ENCODE measurements at regions not wholly inside any gene's neighbourhood (a gene's known extent, or its start where the extent isn't known, plus 50 kb on each side); places are given as distances from the start of the nearest gene placed in this dataset.
"Not testable (repeated sequence)": the region's sequence is repeated elsewhere in the genome, so short reads cannot be mapped to it uniquely, and the experiment has no call there.

DNA sequence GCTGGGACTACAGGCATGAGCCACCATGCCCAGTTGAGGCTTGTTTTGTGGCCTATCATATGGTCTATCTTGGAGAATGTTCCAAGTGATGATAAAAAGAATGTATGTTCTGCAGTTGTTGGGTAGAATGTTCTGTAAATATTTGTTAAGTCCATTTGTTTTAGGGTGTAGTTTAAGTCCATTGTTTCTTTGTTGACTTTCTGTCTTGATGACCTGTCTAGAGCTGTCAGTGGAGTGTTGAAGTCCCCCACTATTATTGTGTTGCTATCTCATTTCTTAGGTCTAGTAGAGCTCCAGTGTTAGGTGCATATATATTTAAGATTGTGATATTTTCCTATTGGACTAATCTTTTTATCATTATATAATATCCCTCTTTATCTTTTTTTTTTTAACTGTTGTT is 284.3 kb upstream of the EXOC2 start:
- not testable (repeated sequence) for DNase-seq

DNA sequence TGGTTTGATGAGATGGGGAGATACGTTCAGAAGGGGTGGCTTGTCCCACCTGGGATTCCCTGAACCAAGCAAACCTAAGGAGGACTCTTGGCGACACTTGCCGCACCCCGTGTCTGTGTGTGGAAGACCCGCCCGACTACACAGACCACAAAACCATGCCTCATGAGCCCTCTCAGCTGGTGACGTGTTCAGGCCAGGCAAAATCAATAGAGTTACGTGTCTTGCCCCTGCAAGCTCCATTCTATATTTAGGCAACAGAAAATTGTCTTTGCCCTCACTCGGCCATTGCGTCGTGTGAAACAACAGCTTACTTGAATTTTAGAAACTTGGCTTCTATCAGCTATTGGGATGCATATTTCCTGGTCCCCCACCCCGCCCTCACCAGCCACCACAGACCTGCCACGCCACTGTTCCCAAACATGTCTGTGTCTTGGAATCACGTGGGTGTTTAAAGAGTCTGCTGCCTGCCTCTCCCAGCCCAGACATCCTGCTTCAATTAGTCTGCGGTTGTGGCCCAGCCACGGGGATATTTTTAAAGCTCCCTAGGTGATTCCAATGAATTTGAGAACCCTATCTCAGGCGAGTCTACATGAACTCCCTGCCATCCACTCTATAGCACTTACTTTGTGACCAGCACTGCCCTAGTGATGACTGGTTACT is 279.2 kb upstream of the EXOC2 start:
- DNase-seq: no peak

DNA sequence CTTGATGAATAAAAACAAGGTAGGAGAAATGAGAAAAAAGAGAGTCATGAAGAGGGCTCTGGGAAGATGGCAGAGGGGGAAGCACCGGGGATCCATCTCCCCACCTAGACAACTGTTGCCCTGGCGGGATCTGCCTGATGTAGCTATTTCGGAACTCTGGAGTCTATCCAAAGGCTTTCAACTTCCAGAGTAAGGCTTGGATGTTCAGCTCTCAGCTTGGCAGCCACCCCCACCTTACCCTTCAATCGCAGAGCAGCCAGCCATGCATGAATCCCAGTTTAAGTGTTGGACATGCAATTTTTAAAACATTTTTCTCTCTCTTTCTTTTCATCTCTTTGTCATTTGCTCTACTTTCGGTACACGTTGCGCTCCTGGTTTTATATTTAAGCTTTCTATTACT is 275.9 kb upstream of the EXOC2 start:
- DNase-seq: no peak

DNA sequence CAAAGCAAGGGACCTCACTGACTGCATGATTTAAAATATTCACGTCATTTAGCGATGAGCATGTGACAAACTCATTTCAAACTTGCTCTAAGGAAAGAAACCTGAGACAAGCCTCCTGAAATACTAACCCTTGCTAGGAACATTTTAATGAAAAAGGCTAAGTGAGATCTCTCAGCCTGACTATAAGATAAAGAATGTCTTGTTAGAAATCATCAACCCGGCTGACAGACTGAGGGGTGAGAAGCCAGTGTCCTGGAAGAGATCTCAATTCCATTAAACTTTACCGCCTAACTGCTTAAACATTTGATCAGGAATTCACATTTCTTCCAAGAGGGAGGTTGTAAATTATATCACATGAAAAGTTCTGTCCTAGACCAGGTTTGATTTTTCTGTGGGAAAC is 274.8 kb upstream of the EXOC2 start:
- DNase-seq: no peak

DNA sequence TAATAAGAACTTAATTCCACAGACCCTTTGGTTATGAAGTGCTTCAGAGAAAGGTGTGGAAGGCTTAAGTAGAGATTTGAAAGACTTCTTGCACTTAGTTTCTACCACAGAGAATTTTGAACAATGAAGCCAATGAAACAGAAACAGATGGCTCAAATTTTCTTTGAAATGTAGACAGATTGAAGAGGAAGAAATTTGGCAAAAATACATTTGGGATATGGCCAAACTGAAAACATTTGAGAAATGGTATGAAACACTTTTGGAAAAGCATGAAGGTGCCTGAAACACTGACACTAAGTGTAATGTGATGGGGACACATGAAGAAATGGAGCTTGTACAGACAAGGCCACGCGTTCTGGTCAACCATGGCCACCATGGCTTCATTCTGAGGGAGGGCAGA is 272.4 kb upstream of the EXOC2 start:
- DNase-seq: no peak

DNA sequence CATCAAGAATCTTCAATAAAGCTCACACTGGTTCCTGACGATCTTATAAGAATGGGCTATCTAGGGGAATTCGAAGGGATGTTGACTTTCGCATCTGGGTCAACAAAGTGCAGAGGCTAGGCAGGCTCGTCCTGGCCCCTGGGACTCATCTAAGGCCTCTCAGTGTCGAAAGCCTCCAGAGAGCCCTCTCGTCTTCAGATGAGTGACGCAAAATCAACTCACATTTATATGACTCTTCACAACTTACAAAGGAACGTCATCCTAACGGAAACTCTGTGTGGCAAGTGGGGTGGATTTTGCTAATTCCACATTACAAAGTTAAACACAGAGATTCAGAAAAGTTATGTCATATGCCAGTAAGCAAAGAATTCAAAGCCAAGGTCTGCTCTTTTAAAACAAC is 270.5 kb upstream of the EXOC2 start:
- no peak for DNase-seq

DNA sequence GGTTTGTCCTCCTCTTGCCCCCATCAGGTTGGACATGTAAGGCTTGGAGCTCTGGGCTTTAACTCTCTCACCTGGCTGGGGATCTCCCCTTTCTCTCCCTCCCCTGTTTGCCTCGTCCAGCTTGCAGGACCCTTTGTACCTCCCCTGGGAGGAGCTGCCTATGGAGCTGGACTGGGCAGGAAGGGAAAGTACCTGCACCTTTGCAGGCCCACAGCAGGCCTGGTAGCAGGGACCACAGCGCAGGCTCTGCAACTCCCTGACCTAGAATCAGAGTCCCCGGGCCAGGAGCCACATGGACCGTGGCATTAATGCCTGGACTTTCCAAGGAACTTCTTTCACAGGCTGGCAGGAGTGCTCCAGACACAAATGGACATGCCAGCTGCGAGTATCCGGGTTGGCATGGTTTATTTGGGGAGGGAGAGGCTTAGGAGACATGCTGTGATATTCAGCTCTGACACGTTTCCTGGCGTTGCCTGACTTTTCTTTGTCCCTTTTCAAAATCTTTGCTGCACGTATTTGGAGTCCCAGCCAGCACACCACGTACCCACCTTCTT is 268.5 kb upstream of the EXOC2 start:
- DNase-seq: no peak

DNA sequence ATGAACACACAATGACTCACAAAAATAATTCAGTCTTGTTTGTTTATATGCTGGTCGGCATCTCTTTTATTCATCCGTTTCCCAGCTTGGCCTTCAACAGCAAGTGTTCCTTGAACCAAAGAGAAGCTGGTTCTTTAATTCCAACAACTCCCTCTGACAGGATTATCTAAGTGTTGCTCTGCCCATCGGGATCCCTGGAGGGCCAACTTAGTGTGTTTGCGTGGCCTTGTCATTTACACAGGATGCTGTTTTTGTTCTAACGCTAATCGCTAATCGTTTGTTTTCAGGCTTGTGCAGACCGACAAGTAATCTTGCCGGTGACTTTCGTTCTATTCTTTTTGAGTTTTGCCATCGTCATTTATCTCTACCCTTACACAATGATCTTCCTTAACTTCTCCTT is 267.4 kb upstream of the EXOC2 start:
- no peak for DNase-seq

DNA sequence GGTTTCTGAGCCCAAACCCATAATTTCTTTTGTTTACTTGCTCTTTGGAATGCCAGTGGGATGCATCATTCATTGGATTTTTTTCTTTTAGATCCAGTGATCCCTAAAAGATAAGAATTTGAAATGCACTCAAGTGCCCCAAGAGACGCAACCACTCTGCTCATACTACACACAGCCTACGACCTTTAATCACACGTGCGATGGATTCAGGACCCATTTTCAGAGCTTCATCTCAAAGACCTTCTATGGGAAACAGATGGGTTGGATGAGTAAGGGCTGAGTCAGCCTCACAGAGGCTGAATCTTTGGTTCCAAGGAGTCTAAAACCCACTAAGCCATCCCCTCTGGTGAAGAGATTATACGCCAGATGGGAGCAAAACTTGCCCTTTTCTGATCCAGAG is 265.5 kb upstream of the EXOC2 start:
- peak; percentile 89 for DNase-seq

DNA sequence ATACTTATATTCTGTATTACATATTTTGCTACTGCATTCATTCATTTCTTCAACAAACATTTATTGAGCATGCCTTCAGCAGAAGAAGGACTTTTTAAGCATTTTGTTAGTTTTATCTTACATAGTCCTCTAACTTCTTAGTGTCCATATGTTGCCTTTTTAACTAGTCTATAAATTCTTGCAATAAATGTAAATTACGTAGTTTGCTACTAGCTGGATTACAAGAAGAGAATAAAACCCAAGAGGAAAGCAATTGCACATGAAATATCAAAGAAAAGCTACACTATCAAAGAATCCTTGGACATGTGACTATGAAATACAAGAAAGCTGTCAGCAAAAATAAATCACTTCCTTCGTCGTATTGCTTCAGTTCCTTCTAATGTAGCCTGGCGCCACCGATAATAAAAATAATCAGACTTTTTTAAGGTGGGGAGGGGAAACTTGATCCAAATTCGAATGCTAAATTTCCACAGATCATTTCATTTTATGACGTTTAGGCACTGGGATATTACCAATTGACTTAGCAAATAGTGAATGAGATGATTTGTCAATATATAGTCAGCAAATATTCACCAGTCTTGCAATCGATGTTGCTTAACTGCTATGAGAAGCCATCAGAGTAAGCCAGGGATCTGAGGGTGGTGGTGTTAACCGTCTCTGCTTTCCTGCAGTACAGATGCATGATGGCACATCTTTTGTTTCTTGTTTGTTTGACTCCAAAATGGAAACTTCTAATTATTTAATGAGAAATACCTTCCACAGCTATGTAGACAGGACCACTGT is 258.7 kb upstream of the EXOC2 start:
- no peak for DNase-seq

DNA sequence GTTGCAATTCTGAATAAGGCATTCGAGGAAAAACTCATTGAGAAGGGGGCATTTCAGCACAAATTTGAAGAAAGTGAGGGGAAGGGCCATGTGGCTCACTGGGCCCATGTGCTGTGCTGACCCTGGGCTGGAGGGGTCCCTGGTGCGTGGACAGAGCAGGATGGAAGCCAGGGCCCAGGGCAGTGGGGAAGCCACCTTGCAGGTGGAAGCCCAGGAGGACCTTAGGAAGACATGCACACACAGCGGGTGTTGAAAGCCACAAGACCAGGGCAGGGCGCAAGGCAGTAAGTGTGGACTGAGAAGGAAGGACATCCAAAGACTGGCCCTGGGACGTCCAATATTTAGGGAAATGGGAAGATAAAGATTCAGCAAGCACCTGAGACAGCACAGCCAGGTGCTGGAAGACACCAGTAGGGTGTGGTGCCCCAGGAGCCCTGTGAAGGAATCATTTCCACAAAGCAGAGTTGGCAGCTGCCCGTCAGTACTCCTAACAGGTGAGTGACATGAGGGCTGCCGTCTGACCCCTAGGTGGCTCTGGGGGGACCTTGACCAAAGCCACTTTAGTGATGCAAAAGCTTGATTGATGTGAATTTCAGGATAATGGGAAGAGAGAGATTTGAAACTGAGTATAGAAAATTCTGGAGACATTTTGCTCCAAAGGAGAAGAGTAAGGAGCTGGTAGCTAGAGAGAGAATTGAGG is 254.4 kb upstream of the EXOC2 start:
- DNase-seq: no peak

DNA sequence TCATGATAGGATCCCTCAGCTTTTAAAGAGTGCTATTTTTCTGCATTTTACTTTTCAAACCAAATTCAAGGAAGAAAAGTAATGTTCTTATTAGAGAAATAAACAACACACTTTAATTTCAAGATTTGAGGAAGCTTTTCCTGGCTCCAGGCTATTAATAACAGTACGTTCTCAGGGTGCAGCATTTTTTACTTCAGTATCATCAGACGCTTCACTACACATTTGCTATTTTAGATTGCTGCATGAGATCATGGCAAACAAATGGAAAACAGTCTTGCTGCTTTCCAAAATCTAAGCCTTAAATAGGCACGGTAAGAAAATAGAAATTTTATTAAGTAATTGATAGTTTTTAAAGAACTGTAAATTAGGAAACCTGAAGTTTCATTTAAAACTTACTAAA is 253.6 kb upstream of the EXOC2 start:
- no peak for DNase-seq

DNA sequence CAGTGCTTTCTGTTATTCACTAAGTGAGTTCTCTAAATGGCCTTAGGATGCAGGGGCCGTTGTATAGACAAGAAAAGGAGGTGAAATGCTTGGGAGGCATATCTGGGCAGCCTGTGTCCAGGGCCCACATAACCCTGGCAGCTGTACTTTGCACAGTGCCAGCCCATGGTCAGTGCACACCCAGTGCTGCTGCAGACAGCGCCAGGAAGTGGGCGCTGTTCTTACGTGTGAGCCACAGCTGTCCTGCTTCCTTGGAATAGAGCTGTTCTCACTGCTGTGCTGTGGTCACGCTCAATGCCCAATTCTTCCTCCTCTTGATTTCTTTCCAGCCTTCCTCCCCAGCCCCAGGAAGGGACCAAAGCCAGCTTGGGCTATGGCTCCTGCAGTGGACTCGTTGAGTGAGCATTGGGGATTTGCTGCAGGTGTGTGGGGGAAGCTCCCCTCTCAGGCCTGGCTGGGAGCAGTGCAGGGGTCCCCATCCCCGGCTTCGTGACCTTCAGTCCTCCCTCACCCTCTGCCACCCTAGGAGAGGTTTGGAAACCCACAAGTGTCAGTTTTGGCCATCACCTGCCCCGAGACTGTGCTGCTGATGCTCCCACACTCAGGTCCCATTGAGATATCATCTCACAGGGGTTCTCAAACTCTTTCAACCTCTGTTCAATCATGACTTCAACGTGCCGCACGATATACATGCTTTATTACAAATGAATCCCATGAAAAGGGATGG is 246.8 kb upstream of the EXOC2 start:
- DNase-seq: no peak

DNA sequence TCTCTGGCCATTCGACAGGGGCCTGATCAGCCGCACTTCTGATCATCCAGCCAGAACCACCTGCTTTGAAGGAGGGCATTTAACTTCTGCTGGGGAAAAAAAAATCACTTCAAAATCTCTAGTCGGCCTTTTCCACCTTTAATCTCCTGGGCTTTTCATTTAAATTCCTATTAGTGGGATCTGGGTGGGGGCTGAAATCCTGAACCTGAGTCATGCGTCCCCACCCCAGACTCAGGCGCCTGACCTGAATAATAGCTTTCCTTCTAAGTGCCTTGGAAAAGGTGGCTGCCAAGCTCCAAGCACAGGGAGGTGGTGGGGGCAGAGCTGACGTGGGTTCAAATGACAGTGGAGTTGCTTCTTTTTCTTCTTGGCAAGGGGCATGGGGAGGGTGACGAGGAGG is 246.0 kb upstream of the EXOC2 start:
- DNase-seq: no peak

DNA sequence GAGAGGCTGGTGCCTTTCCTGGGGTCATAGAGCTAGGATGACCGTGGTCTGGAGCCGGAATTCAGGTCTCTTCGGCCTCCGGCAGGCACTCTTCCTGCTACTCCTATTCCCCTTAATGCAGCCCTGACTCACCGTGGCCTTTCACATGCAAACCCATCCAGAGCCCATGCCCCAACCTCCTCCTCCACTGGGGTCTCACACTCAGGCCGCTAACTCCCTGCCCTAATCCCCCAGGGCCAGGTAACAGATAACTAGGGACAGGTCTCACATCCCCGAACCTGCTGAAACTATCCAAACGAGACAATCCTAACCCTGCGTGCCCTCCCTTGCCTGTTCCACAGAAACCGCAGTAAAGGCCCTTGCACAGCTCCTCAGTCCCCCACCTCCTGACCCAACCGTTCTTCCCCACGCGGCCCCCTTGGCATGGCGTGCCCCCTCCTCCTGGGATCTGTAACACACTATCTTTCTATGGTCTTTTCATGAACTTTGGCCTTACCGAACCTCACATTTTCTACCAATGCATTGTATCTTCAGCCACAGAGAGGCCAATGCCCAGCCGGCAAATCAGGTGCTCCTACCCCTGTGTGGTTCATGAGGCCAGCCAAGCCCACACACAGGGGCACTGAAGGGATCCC is 245.4 kb upstream of the EXOC2 start:
- peak; percentile 60 for DNase-seq

DNA sequence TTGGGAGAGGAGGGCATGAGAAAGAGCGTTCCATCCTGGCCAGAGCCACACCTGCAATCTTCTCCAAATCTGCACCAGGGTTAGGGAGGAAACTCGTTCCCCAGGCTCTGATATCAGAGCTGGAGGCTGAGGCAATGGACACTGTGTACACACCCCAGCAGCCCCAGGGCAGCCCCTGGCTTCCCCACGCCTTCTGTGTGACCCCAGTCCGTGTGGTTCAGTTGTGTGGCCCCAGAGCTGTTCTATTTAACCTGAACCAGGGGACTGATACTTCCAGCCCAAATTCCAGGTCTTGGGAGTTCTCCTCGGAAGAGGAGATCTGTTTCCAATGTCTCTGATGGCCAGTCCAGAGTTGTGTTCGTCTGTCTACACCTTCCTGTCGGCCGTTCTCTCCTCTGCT is 242.6 kb upstream of the EXOC2 start:
- DNase-seq: no peak

DNA sequence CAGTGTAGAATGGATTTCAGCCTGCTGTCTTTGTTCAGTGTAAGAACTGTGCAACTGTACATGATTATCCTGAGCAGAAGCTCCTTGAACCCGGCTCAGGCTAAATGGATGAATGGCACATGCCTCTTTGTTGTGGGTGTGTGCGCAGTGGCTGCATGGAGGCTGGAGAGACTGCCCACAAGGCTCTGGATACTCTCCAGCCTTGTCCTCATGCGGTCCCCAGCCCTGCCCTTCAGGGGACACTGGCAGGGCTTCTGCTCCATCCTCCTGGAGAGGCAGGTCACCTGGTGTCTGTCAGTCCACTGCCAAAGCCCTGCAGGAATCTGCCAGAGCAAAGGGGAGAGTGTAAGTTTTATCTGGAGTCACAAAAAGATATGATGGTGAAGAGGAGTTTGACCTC is 241.7 kb upstream of the EXOC2 start:
- no peak for DNase-seq

DNA sequence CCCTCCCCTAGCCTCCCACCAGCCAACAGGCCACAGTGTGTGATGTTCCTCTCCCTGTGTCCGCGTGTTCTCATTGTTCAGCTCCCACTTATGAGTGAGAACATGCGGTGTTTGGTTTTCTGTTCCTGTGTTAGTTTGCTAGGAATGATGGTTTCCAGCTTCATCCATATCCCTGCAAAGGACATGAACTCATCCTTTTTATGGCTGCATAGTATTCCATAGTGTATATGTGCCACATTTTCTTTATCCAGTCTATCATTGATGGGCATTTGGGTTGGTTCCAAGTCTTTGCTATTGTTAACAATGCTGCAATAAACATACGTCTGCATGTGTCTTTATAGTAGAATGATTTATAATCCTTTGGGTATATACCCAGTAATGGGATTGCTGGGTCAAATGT is 239.0 kb upstream of the EXOC2 start:
- not testable (repeated sequence) for DNase-seq

DNA sequence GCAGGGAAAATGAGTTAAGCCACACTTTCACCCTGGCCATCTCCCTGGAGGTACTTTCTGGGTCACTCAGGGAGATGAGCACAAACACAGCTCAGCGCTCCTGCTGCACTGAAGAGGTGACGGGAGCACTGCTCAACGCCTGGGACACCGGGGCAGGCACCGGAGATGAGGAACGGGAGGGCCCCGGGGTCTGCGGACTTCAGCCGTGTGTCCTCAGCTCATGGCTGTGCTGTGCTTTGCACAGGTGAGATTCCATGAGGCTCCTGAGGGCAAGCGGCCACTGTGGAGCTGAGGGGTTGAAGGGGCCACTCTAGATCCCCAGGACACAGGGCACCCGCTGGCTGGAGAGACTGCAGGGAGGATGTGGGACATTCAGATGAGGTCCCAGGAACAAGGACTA is 234.2 kb upstream of the EXOC2 start:
- DNase-seq: no peak

DNA sequence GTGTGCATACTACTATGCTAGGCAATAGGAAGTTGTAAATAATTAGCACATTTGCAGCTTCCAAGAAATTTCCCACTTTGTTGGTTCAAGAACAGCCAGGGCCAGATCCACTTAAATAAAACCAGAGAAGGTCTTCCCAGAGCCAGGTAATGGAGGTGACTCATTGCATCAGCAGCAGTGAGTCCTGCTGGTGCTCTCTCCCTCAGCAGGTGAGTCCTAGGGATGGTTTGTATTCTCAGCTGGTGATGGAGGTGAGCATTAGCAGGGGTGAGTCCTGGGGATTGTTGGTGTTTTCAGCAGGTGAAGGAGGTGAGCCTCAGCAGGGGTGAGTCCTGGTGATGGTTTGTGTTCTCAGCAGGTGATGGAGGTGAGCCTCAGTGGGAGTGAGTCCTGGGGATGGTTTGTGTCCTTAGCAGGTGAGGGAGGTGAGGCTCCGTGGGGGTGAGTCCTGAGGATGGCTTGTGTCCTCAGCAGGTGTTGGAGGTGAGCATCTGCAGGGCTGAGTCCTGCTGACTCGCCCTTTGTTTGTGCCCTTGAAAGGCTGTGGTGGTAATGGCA is 232.8 kb upstream of the EXOC2 start:
- no peak for DNase-seq

DNA sequence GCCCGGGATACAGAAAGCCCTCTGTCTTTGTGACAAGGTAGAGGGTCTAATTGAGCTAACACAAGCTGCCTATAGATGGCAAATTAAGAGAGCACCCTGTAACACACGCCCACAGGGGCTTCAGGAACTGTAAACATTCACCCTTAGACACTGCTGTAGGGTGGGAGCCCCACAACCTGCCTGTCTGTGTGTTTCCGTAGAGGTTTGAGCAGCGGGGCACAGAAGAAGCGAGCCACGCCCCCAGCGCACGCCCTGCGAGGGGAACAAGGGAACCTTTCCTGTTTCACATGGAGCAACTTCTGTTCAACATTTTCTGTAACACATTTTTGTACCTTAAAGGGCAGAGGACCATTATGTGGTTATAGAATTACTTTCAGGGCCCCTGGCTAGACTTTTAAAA is 231.7 kb upstream of the EXOC2 start:
- no peak for DNase-seq

DNA sequence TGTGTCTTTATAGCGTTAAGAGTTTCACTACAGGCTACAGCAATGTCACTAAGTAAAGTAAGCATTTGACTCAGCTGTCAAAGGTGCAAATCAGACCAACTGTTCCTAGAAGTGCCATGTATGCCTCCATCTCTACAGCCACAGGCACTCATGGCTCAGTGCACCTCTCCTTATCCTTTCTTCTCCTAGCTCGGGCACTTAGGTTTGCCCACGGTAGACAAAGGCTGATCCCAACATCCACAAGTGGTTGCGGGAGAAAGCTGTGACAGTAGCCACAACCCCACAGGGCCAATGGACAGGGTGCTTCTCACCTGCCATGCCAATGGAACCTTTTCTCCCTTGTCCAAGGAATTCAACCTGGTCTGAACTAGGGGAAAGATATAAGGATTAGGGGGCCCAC is 228.5 kb upstream of the EXOC2 start:
- no peak for DNase-seq

Data from islet precursor cell (in vitro differentiated cells).